ENCODE measurements at regions not wholly inside any gene's neighbourhood (a gene's known extent, or its start where the extent isn't known, plus 50 kb on each side); places are given as distances from the start of the nearest gene placed in this dataset.

DNA sequence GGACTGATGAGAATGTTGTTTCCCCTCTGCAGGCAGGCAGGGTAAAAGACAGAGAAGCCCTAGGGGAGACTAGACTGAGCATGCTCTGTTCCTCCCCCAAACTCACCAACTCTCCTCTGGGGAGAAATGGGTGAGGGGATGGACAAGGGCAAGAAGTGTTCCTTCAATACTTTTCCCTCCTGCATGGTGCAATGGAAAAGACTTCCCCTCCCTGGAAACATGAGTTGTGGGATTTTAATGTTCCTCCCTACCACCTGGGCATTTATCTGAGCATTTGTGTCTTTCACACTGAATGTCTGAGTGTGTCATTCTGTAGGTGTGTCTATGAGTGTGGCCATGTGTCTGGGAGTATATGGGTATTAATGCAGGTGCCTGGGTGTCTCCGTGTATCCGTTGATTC, 275.7 kb downstream of the C1orf94 start:
- Histone ChIP-seq H3K36me3 (ENCODE audit: control insufficient read depth, insufficient read depth, low read length) (no peaks in the 10 kb centered on the region), H3K27me3 (replicated peaks; ENCODE audit: control insufficient read depth, insufficient read depth, low read length) (no peaks in the 10 kb centered on the region), H3K4me3 (replicated peaks; ENCODE audit: low read depth, low read length) (no peak overlapping the region)
- DNase-seq (ENCODE audit: extremely low read depth, insufficient read length): no peak
- TF ChIP-seq, protein P1, sequence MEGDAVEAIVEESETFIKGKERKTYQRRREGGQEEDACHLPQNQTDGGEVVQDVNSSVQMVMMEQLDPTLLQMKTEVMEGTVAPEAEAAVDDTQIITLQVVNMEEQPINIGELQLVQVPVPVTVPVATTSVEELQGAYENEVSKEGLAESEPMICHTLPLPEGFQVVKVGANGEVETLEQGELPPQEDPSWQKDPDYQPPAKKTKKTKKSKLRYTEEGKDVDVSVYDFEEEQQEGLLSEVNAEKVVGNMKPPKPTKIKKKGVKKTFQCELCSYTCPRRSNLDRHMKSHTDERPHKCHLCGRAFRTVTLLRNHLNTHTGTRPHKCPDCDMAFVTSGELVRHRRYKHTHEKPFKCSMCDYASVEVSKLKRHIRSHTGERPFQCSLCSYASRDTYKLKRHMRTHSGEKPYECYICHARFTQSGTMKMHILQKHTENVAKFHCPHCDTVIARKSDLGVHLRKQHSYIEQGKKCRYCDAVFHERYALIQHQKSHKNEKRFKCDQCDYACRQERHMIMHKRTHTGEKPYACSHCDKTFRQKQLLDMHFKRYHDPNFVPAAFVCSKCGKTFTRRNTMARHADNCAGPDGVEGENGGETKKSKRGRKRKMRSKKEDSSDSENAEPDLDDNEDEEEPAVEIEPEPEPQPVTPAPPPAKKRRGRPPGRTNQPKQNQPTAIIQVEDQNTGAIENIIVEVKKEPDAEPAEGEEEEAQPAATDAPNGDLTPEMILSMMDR (IDR thresholded peaks at IDR 0.05; ENCODE audit: insufficient read depth, low read length, poor library complexity, severe bottlenecking): no peak

DNA sequence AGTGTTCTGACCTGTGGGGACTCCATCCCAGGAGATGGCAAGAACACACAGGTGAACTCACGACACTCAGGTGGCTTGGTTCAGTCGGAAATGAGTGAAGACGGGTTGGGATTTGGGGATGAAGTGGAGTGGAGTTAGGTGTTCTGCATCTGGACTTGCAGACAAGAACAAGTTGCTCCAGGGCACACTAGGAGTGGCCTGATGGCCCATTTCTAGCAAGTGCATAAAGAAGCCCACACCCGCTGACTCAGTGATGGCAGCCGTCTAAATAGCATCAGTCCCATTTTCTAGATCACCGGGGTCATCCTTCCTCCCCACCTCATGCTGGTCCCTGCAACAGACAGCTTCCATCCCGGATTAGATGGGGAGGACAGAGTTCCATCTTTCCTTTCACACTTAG, 278.4 kb downstream of the C1orf94 start:
- no peak for DNase-seq (ENCODE audit: extremely low read depth, insufficient read length)
- Histone ChIP-seq H3K27me3 (replicated peaks; ENCODE audit: control insufficient read depth, insufficient read depth, low read length) (no peaks in the 10 kb centered on the region), H3K4me3 (replicated peaks; ENCODE audit: low read depth, low read length) (no peak overlapping the region), H3K36me3 (ENCODE audit: control insufficient read depth, insufficient read depth, low read length) (no peaks in the 10 kb centered on the region)
- TF ChIP-seq, protein P1 (IDR thresholded peaks at IDR 0.05; ENCODE audit: insufficient read depth, low read length, poor library complexity, severe bottlenecking): no peak

DNA sequence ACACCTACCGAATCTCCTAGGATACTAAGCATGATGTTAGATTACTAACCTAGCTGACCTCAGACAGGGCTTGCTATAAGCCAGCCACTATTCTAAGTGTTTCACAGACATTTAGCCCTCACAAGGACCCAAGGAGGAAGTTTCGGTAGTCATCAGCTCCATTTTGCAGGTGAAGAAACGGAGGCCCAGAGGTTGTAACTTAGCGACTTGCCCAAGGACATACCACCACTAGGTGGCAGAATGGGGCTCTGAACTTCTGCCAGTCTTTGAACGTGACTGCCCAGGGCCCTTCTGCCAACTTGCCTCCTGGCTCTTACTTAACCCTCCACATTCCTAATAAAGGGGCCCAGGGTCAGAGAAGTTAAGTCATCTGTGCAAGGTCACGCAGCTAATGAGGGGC, 283.5 kb downstream of the C1orf94 start:
- TF ChIP-seq, protein P1 (IDR thresholded peaks at IDR 0.05; ENCODE audit: insufficient read depth, low read length, poor library complexity, severe bottlenecking): peak; percentile 84
- H3K27me3 ChIP-seq (replicated peaks; ENCODE audit: control insufficient read depth, insufficient read depth, low read length): no peaks in the 10 kb centered on the region
- DNase-seq (ENCODE audit: extremely low read depth, insufficient read length): peak; percentile 16
- H3K4me3 ChIP-seq (replicated peaks; ENCODE audit: low read depth, low read length): no peak overlapping the region
- H3K36me3 ChIP-seq (ENCODE audit: control insufficient read depth, insufficient read depth, low read length): no peaks in the 10 kb centered on the region

DNA sequence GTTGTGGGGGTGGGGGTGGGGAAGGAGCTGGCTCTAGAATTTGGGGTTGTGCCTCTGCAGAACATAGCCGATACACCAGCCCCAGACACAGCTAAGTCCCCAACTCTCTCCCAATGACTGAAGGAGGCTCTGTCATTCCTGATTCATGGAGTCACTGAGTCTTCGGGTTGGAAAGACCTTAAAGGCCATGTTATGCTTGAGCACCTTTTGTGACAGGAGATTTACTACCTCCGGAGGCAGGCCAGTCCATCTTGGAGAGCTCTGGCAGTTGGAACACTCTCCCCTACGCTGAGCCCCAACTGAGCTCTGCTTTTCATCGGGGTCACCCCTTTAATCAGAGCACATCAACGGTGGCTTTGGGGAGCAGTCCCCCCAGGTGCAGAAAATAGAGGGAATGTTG, 284.4 kb upstream of the GJB5 start:
- no peak for DNase-seq (ENCODE audit: extremely low read depth, insufficient read length)
- TF ChIP-seq, protein P1 (IDR thresholded peaks at IDR 0.05; ENCODE audit: insufficient read depth, low read length, poor library complexity, severe bottlenecking): no peak
- Histone ChIP-seq H3K27me3 (replicated peaks; ENCODE audit: control insufficient read depth, insufficient read depth, low read length) (no peaks in the 10 kb centered on the region; the same call in none of the 2 replicates), H3K36me3 (ENCODE audit: control insufficient read depth, insufficient read depth, low read length) (no peaks in the 10 kb centered on the region), H3K4me3 (replicated peaks; ENCODE audit: low read depth, low read length) (no peak overlapping the region)

DNA sequence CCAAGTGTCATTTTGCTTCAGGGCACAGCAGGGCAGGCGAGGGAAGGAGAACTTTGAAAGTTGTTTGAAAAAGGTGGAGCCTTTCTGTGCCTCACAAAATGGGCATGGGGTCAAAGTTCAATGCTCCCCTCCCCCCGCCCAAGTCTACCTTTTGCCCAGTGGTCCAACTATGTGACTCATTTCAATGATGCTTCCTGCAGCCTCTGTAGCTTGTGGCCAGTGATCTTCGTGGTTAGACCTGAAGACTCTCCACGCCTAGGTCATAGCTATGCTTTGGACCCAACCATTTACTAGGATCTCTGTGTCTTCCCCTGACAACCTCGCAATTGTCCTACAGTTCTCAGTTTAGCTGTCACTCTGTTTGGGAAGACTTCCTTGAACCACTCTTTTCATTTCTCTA, 280.3 kb upstream of the GJB5 start:
- TF ChIP-seq, protein P1 (IDR thresholded peaks at IDR 0.05; ENCODE audit: insufficient read depth, low read length, poor library complexity, severe bottlenecking): no peak
- no peak overlapping the region for H3K4me3 ChIP-seq (replicated peaks; ENCODE audit: low read depth, low read length)
- no peaks in the 10 kb centered on the region; the same call in none of the 2 replicates for H3K27me3 ChIP-seq (replicated peaks; ENCODE audit: control insufficient read depth, insufficient read depth, low read length)
- DNase-seq (ENCODE audit: extremely low read depth, insufficient read length): no peak
- H3K36me3 ChIP-seq (ENCODE audit: control insufficient read depth, insufficient read depth, low read length): no peaks in the 10 kb centered on the region

DNA sequence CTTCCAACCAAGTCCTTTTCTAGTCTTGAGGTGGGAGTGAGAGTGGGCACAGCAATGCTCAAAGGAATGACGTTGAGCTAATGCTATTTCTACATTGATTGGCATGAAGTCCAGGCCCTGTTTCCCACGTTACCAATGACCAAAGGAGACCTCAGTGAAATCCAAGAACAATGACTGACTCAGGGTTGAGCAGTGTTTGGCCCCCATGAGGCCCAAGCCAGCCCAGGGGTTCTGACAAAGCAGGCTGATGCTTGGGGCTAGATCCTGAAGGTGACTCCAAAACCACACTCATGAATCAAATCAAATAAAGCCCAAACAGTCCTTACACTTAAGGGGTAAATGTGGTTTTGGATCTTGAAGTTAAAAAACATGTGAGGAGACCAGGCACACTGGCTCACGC, 278.5 kb upstream of the GJB5 start:
- no peak overlapping the region for H3K4me3 ChIP-seq (replicated peaks; ENCODE audit: low read depth, low read length)
- H3K27me3 ChIP-seq (replicated peaks; ENCODE audit: control insufficient read depth, insufficient read depth, low read length): no peaks in the 10 kb centered on the region; the same call in none of the 2 replicates
- TF ChIP-seq, protein P1 (IDR thresholded peaks at IDR 0.05; ENCODE audit: insufficient read depth, low read length, poor library complexity, severe bottlenecking): no peak
- DNase-seq (ENCODE audit: extremely low read depth, insufficient read length): no peak
- no peaks in the 10 kb centered on the region for H3K36me3 ChIP-seq (ENCODE audit: control insufficient read depth, insufficient read depth, low read length)

All from GM06990 (cell line).